ENCODE measurements at regions not wholly inside any gene's neighbourhood (a gene's known extent, or its start where the extent isn't known, plus 50 kb on each side); places are given as distances from the start of the nearest gene placed in this dataset.

- DNase-seq (ENCODE audit: extremely low read depth in 1 of 2, low read depth in 1 of 2): no peak
These were observed 932.2 kb downstream of the TBC1D22A start for GRCh38 chr22:47694536-47695130.

GRCh38 chr22:47693606-47694005, 931.2 kb downstream of the TBC1D22A start:
- DNase-seq (ENCODE audit: extremely low read depth in 1 of 2, low read depth in 1 of 2): no peak

GRCh38 chr22:47692811-47693210, 930.4 kb downstream of the TBC1D22A start:
- no peak for DNase-seq (ENCODE audit: extremely low read depth in 1 of 2, low read depth in 1 of 2)

- no peak for DNase-seq (ENCODE audit: extremely low read depth in 1 of 2, low read depth in 1 of 2)
These were observed 928.9 kb downstream of the TBC1D22A start for GRCh38 chr22:47691152-47691895.

- no peak for DNase-seq (ENCODE audit: extremely low read depth in 1 of 2, low read depth in 1 of 2)
These were observed 928.1 kb downstream of the TBC1D22A start for GRCh38 chr22:47690586-47690985.

GRCh38 chr22:47690166-47690565, 927.7 kb downstream of the TBC1D22A start:
- no peak for DNase-seq (ENCODE audit: extremely low read depth in 1 of 2, low read depth in 1 of 2)

GRCh38 chr22:47687776-47688175, 925.3 kb downstream of the TBC1D22A start:
- DNase-seq (ENCODE audit: extremely low read depth in 1 of 2, low read depth in 1 of 2): no peak

- DNase-seq (ENCODE audit: extremely low read depth in 1 of 2, low read depth in 1 of 2): no peak
These were observed 924.9 kb downstream of the TBC1D22A start for GRCh38 chr22:47687346-47687655.

GRCh38 chr22:47686594-47687345, 924.3 kb downstream of the TBC1D22A start:
- DNase-seq (ENCODE audit: extremely low read depth in 1 of 2, low read depth in 1 of 2): no peak

GRCh38 chr22:47681411-47682165, 919.1 kb downstream of the TBC1D22A start:
- no peak for DNase-seq (ENCODE audit: extremely low read depth in 1 of 2, low read depth in 1 of 2)

- no peak for DNase-seq (ENCODE audit: extremely low read depth in 1 of 2, low read depth in 1 of 2)
These were observed 916.3 kb downstream of the TBC1D22A start for GRCh38 chr22:47678636-47679287.

- no peak for DNase-seq (ENCODE audit: extremely low read depth in 1 of 2, low read depth in 1 of 2)
These were observed 915.6 kb downstream of the TBC1D22A start for GRCh38 chr22:47678048-47678447.

GRCh38 chr22:47676685-47677084, 914.2 kb downstream of the TBC1D22A start:
- no peak for DNase-seq (ENCODE audit: extremely low read depth in 1 of 2, low read depth in 1 of 2)

GRCh38 chr22:47674600-47674999, 912.1 kb downstream of the TBC1D22A start:
- DNase-seq (ENCODE audit: extremely low read depth in 1 of 2, low read depth in 1 of 2): no peak

- no peak for DNase-seq (ENCODE audit: extremely low read depth in 1 of 2, low read depth in 1 of 2)
These were observed 911.1 kb downstream of the TBC1D22A start for GRCh38 chr22:47673557-47673956.

GRCh38 chr22:47672526-47672925, 910.1 kb downstream of the TBC1D22A start:
- no peak for DNase-seq (ENCODE audit: extremely low read depth in 1 of 2, low read depth in 1 of 2)

GRCh38 chr22:47665151-47665550, 902.7 kb downstream of the TBC1D22A start:
- DNase-seq (ENCODE audit: extremely low read depth in 1 of 2, low read depth in 1 of 2): no peak

- DNase-seq (ENCODE audit: extremely low read depth in 1 of 2, low read depth in 1 of 2): no peak
These were observed 901.5 kb downstream of the TBC1D22A start for GRCh38 chr22:47663615-47664605.

- no peak for DNase-seq (ENCODE audit: extremely low read depth in 1 of 2, low read depth in 1 of 2)
These were observed 897.2 kb downstream of the TBC1D22A start for GRCh38 chr22:47659467-47660223.
